B cell (primary cell): ENCODE measurements at regions not wholly inside any gene's neighbourhood (a gene's known extent, or its start where the extent isn't known, plus 50 kb on each side); places are given as distances from the start of the nearest gene placed in this dataset.

ENCODE experiments used
- ATAC-seq: fragments of 200-7000 bp; cut with Tn5 transposase; one replicate; pipeline ENCODE4 v1.10.0; 2021; ENCODE audit warnings: low read depth, mild to moderate bottlenecking, moderate number of reproducible peaks, moderate library complexity
- CTCF ChIA-PET: fragments of 350-600 bp; sonication (Branson Sonifier 250); formaldehyde crosslinking; loops from one replicate; lab custom pipeline; 2021; ENCODE audit warnings: antibody characterized with exemption, inconsistent platforms; lab: Charles Lee
- POLR2A ChIA-PET: fragments of 350-600 bp; sonication (Branson Sonifier 250); formaldehyde crosslinking; loops from one replicate; lab custom pipeline; 2021; ENCODE audit warnings: antibody characterized with exemption; lab: Charles Lee
- DNase-seq: peaks from one replicate; pipeline ENCODE4 v3.0.0; 2013
- H2AFZ ChIP-seq: 2 replicates; pipeline ENCODE4 v1.6.1; 2012; ENCODE audit warnings: mild to moderate bottlenecking, low read depth, low read length; ENCODE audit not compliant: insufficient read depth, poor library complexity, severe bottlenecking
- H3K27ac ChIP-seq, 2 donors: 1 replicate in 1 of 2; 2 replicates in 1 of 2; pipeline ENCODE4 v1.5.1; 2012 to 2013; ENCODE audit warnings: low read length in 2 of 2, mild to moderate bottlenecking in 2 of 2, moderate library complexity in 1 of 2
- H3K27me3 ChIP-seq, 4 experiments: fragments of 200-600 bp in 1 of 4; sonication (generic) in 1 of 4; replicated peaks in 1 of 4; 1 replicate in 2 of 4; 2 replicates in 2 of 4; pipeline versions ENCODE4 v1.6.1 to v1.7.0; 2013 to 2016; ENCODE audit warnings: low read length in 3 of 4, mild to moderate bottlenecking in 2 of 4, mixed read lengths in 1 of 4, moderate library complexity in 1 of 4; ENCODE audit not compliant: insufficient read depth in 4 of 4, control insufficient read depth in 3 of 4; ENCODE audit errors: control extremely low read depth in 1 of 4
- H3K36me3 ChIP-seq, 2 experiments: replicated peaks in 1 of 2; 1 replicate in 1 of 2; 2 replicates in 1 of 2; pipeline versions ENCODE4 v1.6.1 to v1.7.1; 2013; ENCODE audit warnings: low read length in 1 of 2; ENCODE audit not compliant: insufficient read depth in 2 of 2, control insufficient read depth in 1 of 2; ENCODE audit errors: control extremely low read depth in 1 of 2, extremely low read depth in 1 of 2
- H3K4me1 ChIP-seq, 2 donors: fragments of 200-600 bp in 1 of 2; sonication (generic) in 1 of 2; 1 replicate in 1 of 2; 2 replicates in 1 of 2; pipeline versions ENCODE4 v1.5.1 to v1.6.1; 2013 to 2017; ENCODE audit warnings: low read length in 2 of 2; ENCODE audit not compliant: control insufficient read depth in 2 of 2, insufficient read depth in 2 of 2
- H3K4me2 ChIP-seq: replicated peaks from 2 replicates; pipeline ENCODE3; 2012; ENCODE audit warnings: mild to moderate bottlenecking, low read depth, low read length; ENCODE audit not compliant: poor library complexity, severe bottlenecking
- H3K4me3 ChIP-seq, 5 experiments: fragments of 200-600 bp in 1 of 5; sonication (generic) in 1 of 5; 1 replicate in 3 of 5; 2 replicates in 2 of 5; pipeline versions ENCODE4 v1.5.1 to v1.7.0; 2011 to 2016; ENCODE audit warnings: low read length in 4 of 5, mild to moderate bottlenecking in 4 of 5, low read depth in 2 of 5, control low read depth in 1 of 5, moderate library complexity in 1 of 5; ENCODE audit not compliant: insufficient read depth in 1 of 5; ENCODE audit errors: control extremely low read depth in 1 of 5, extremely low read depth in 1 of 5
- H3K79me2 ChIP-seq: fragments of 200-600 bp; sonication (generic); one replicate; pipeline ENCODE4 v1.6.0; 2016; ENCODE audit warnings: low read length; ENCODE audit not compliant: control insufficient read depth, insufficient read depth
- H3K9ac ChIP-seq: fragments of 200-600 bp; sonication (generic); 2 replicates; pipeline ENCODE4 v1.6.1; 2017; ENCODE audit warnings: mild to moderate bottlenecking, low read length, moderate library complexity
- H3K9me3 ChIP-seq, 3 donors: one replicate each; pipeline versions ENCODE4 v1.6.1 to v1.7.1; 2013; ENCODE audit warnings: low read length in 2 of 3; ENCODE audit not compliant: control insufficient read depth in 2 of 3, insufficient read depth in 1 of 3; ENCODE audit errors: control extremely low read depth in 1 of 3
- H4K20me1 ChIP-seq: 2 replicates; pipeline ENCODE4 v1.6.0; 2012; ENCODE audit warnings: mild to moderate bottlenecking, low read length; ENCODE audit not compliant: insufficient read depth, control insufficient read depth, poor library complexity, severe bottlenecking
- H3K27ac Mint-ChIP-seq: one replicate; pipeline ENCODE4 v1.8.0; 2021; ENCODE audit warnings: mixed read lengths
- H3K27me3 Mint-ChIP-seq: one replicate; pipeline ENCODE4 v1.8.0; 2021; ENCODE audit warnings: mixed read lengths
- H3K4me1 Mint-ChIP-seq: one replicate; pipeline ENCODE4 v1.8.0; 2021; ENCODE audit warnings: mixed read lengths
- H3K4me3 Mint-ChIP-seq: one replicate; pipeline ENCODE4 v1.8.0; 2021; ENCODE audit warnings: mixed read lengths
- H3K9me3 Mint-ChIP-seq: one replicate; pipeline ENCODE4 v1.8.0; 2022; ENCODE audit warnings: mixed read lengths; ENCODE audit not compliant: insufficient read depth
- EZH2 ChIP-seq: IDR thresholded peaks from 2 replicates; pipeline ENCODE4 v1.6.1; 2012; ENCODE audit warnings: borderline replicate concordance, low read depth, mild to moderate bottlenecking, moderate library complexity, low read length; ENCODE audit not compliant: insufficient read depth, poor library complexity, severe bottlenecking
- WGBS: methylation state at CpG from one replicate; pipeline ENCODE4 v1.1.5; 2013; ENCODE audit warnings: missing lambda C conversion rate; ENCODE audit not compliant: insufficient coverage; 5-methylcytosine and 5-hydroxymethylcytosine counted together
- intact Hi-C: fragments of 100-400 bp; cut with micrococcal nuclease; formaldehyde crosslinking; loops from one replicate; pipeline ENCODE4 v1.10.0; 2022
- TF ChIP-seq, protein P1 (sequence below): fragments of 200-600 bp; IDR thresholded peaks from one replicate; pipeline ENCODE4 v1.8.0; 2022; ENCODE audit warnings: antibody characterized with exemption, mild to moderate bottlenecking

DNA sequence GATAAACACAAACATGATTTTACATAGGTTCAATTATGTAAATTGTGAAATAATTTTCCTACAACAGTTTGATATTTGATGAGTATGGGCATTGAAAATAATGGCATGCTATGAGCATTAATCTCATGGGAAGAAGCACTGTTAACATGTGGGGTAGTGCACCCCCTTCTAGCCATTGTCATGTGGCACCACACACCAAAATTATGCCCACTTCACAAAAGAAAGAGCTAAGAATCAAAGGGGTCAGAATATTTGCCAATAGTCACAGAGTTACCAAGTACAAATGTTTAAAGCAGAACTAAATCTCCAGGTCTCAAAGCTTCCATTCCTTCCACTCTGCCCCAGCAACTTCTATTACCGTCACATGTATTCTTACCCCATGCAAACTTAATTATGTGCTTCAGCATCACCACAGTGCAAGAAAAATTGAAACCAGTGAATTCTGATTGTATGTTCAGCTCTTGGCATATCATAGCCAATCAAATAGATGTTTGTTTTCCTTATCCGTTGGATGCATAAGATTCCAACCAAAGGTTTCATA, 1273.8 kb downstream of the FAM181B start:
- DNase-seq (no peak), ATAC-seq (no peak)
- Histone ChIP-seq H3K27ac (no peak overlapping the region), H3K79me2 (no peaks in the 10 kb centered on the region), H3K4me2 (no peak overlapping the region), H3K27me3 (no peaks in the 10 kb centered on the region), H3K9ac (no peak overlapping the region), H3K4me3 (no peak overlapping the region), H3K9me3 (no peaks in the 10 kb centered on the region), H4K20me1 (no peaks in the 10 kb centered on the region), H3K4me1 (no peaks in the 10 kb centered on the region), H3K36me3 (no peaks in the 10 kb centered on the region), H2AFZ (no peak overlapping the region)
- CTCF ChIA-PET: no interaction called here
- Mint-ChIP-seq H3K4me1 (no peaks in the 10 kb centered on the region), H3K27ac (no peak overlapping the region), H3K4me3 (no peak overlapping the region), H3K9me3 (peaks cover 4% of the 10 kb centered on the region), H3K27me3 (no peaks in the 10 kb centered on the region)
- whole genome bisulfite sequencing: 94% methylated on average over 2 of the region's 2 CpGs
- TF ChIP-seq, protein P1, sequence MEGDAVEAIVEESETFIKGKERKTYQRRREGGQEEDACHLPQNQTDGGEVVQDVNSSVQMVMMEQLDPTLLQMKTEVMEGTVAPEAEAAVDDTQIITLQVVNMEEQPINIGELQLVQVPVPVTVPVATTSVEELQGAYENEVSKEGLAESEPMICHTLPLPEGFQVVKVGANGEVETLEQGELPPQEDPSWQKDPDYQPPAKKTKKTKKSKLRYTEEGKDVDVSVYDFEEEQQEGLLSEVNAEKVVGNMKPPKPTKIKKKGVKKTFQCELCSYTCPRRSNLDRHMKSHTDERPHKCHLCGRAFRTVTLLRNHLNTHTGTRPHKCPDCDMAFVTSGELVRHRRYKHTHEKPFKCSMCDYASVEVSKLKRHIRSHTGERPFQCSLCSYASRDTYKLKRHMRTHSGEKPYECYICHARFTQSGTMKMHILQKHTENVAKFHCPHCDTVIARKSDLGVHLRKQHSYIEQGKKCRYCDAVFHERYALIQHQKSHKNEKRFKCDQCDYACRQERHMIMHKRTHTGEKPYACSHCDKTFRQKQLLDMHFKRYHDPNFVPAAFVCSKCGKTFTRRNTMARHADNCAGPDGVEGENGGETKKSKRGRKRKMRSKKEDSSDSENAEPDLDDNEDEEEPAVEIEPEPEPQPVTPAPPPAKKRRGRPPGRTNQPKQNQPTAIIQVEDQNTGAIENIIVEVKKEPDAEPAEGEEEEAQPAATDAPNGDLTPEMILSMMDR: no peak
- no peak for TF ChIP-seq EZH2
- POLR2A ChIA-PET: no interaction called here
- intact Hi-C loops: no loop called here

DNA sequence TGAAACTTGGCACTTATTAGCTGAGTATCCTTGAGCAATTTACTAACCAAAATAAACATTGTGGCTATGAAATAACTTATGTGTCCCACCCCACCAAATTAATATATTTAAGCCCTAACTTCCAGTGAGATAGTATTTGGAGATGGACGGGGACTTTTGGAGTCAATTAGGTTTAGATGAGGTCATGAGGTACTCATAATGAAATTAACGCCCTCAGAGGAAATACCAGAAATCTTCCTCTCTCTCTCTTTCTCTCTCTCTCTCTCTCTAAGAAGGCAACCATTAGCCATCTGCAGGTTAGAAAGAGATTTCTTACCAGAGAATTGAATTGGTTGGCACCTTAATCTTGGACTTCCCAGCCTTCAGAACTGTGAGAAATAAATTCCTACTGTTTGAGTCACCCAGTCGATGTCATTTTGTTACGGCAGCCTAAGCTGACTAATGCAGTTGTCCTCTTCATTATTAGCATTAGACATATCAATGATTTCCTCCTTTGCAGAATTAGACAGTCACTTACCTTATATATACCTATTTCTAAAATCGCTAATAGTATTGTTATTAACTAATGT, 1284.0 kb downstream of the FAM181B start:
- Histone ChIP-seq H2AFZ (no peak overlapping the region), H3K9ac (no peak overlapping the region), H3K4me2 (no peak overlapping the region), H3K27me3 (no peaks in the 10 kb centered on the region), H3K4me3 (no peak overlapping the region), H3K27ac (no peak overlapping the region), H3K4me1 (no peaks in the 10 kb centered on the region), H3K9me3 (no peaks in the 10 kb centered on the region), H3K36me3 (no peaks in the 10 kb centered on the region), H4K20me1 (no peaks in the 10 kb centered on the region), H3K79me2 (no peaks in the 10 kb centered on the region)
- no peak for DNase-seq
- no peak overlapping the region for H3K4me3 Mint-ChIP-seq
- no CpG with 5 or more reads among the region's 5 CpGs for WGBS
- POLR2A ChIA-PET: no interaction called here
- H3K27me3 Mint-ChIP-seq: no peaks in the 10 kb centered on the region
- H3K4me1 Mint-ChIP-seq: no peaks in the 10 kb centered on the region
- intact Hi-C loops: no loop called here
- no peak for ATAC-seq
- no peaks in the 10 kb centered on the region for H3K9me3 Mint-ChIP-seq
- TF ChIP-seq EZH2: no peak
- TF ChIP-seq, protein P1: no peak
- no peak overlapping the region for H3K27ac Mint-ChIP-seq
- CTCF ChIA-PET: no interaction called here
